H1 (cell line): ENCODE measurements at regions not wholly inside any gene's neighbourhood (a gene's known extent, or its start where the extent isn't known, plus 50 kb on each side); places are given as distances from the start of the nearest gene placed in this dataset.

Source experiments
- CTCF ChIA-PET: fragments of 300-600 bp; sonication (Branson Sonifier 250); formaldehyde crosslinking; loops from one replicate; lab custom pipeline; 2021; ENCODE audit not compliant: partially characterized antibody; lab: Charles Lee
- POLR2A ChIA-PET: fragments of 300-600 bp; sonication (Branson Sonifier 250); formaldehyde crosslinking; loops from one replicate; lab custom pipeline; 2021; ENCODE audit warnings: inconsistent platforms; ENCODE audit not compliant: partially characterized antibody; lab: Charles Lee
- DNase-seq, 2 experiments: peaks; one replicate each; pipeline versions ENCODE4 v3.0.0 to v3.0.0-alpha.2; 2010 to 2022; ENCODE audit warnings: low spot score in 2 of 2, low read depth in 1 of 2, mixed read lengths in 1 of 2
- FAIRE-seq: peaks from 2 replicates; lab custom pipeline; 2011; peaks lifted over from hg19 to GRCh38; lab: Jason Lieb, UNC
- H2AFZ ChIP-seq: 2 replicates; pipeline ENCODE4 v1.8.1; 2012; ENCODE audit warnings: low read length, inconsistent platforms
- H2AK5ac ChIP-seq: 2 replicates; pipeline ENCODE4 v1.6.1; 2013; ENCODE audit warnings: low read depth, low read length
- H2BK120ac ChIP-seq: replicated peaks from 2 replicates; pipeline ENCODE3; 2013; ENCODE audit warnings: low read depth, low read length, inconsistent platforms
- H2BK12ac ChIP-seq: 2 replicates; pipeline ENCODE4 v1.6.1; 2013; ENCODE audit warnings: low read depth, low read length
- H2BK15ac ChIP-seq: 2 replicates; pipeline ENCODE4 v1.6.1; 2013; ENCODE audit warnings: low read length
- H2BK20ac ChIP-seq: 2 replicates; pipeline ENCODE4 v1.6.1; 2013; ENCODE audit warnings: low read length
- H2BK5ac ChIP-seq: 2 replicates; pipeline ENCODE4 v1.6.1; 2013; ENCODE audit warnings: low read depth, low read length
- H3K14ac ChIP-seq: 2 replicates; pipeline ENCODE4 v1.6.1; 2013; ENCODE audit warnings: inconsistent platforms; ENCODE audit not compliant: insufficient read length
- H3K18ac ChIP-seq: 2 replicates; pipeline ENCODE4 v1.6.1; 2013; ENCODE audit warnings: low read length; ENCODE audit errors: extremely low read depth
- H3K23ac ChIP-seq: 2 replicates; pipeline ENCODE4 v1.6.1; 2013; ENCODE audit warnings: inconsistent platforms; ENCODE audit not compliant: insufficient read length
- H3K23me2 ChIP-seq: 2 replicates; pipeline ENCODE4 v1.6.1; 2013; ENCODE audit warnings: low read depth, low read length
- H3K27ac ChIP-seq: 2 replicates; pipeline ENCODE4 v1.6.1; 2011; ENCODE audit warnings: low read depth, low read length, inconsistent platforms
- H3K27me3 ChIP-seq, 4 experiments: replicated peaks in 1 of 4; 1 replicate in 1 of 4; 2 replicates in 3 of 4; pipeline versions ENCODE4 v1.6.1 to v1.8.1; 2011 to 2013; ENCODE audit warnings: low read length in 3 of 4, mild to moderate bottlenecking in 3 of 4, inconsistent platforms in 2 of 4, mixed read lengths in 2 of 4, moderate library complexity in 1 of 4; ENCODE audit not compliant: control insufficient read depth in 3 of 4, insufficient read depth in 3 of 4; ENCODE audit errors: extremely low read depth in 1 of 4
- H3K36me3 ChIP-seq, 4 experiments: 2 replicates each; pipeline versions ENCODE4 v1.6.1 to v1.8.1; 2011 to 2013; ENCODE audit warnings: mild to moderate bottlenecking in 4 of 4, low read length in 3 of 4, moderate library complexity in 2 of 4, control low read depth in 1 of 4, inconsistent platforms in 1 of 4; ENCODE audit not compliant: insufficient read depth in 4 of 4, control insufficient read depth in 2 of 4
- H3K4ac ChIP-seq: replicated peaks from 2 replicates; pipeline ENCODE3; 2013; ENCODE audit warnings: low read length, low read depth, mixed read lengths, inconsistent platforms; ENCODE audit not compliant: insufficient read length
- H3K4me1 ChIP-seq, 4 experiments: replicated peaks in 1 of 4; 1 replicate in 1 of 4; 2 replicates in 3 of 4; pipeline versions ENCODE4 v1.6.1 to v1.8.1; 2011 to 2013; ENCODE audit warnings: low read length in 3 of 4, inconsistent platforms in 2 of 4, mixed read lengths in 1 of 4; ENCODE audit not compliant: insufficient read depth in 4 of 4, control insufficient read depth in 3 of 4
- H3K4me2 ChIP-seq, 2 experiments: 2 replicates each; pipeline versions ENCODE4 v1.6.1 to v1.8.1; 2011 to 2013; ENCODE audit warnings: low read depth in 2 of 2, low read length in 2 of 2, control low read depth in 1 of 2, inconsistent platforms in 1 of 2, mild to moderate bottlenecking in 1 of 2; ENCODE audit not compliant: insufficient read depth in 1 of 2
- H3K4me3 ChIP-seq, 4 experiments: fragments of 200-600, 300-600 bp in 1 of 4; sonication (generic), shearing (Covaris generic), sonication (Bioruptor Twin) in 1 of 4; 2 replicates each; pipeline versions ENCODE4 v1.5.1 to v1.8.1; 2011 to 2016; ENCODE audit warnings: low read length in 4 of 4, low read depth in 3 of 4, control low read depth in 2 of 4, inconsistent platforms in 2 of 4, mild to moderate bottlenecking in 2 of 4, mixed read lengths in 1 of 4, moderate library complexity in 1 of 4; ENCODE audit not compliant: insufficient read depth in 2 of 4; ENCODE audit errors: extremely low read depth in 1 of 4
- H3K56ac ChIP-seq: replicated peaks from 2 replicates; pipeline ENCODE3; 2013; ENCODE audit warnings: low read depth, mild to moderate bottlenecking, mixed read lengths, low read length, inconsistent platforms; ENCODE audit not compliant: insufficient read length
- H3K79me1 ChIP-seq: 2 replicates; pipeline ENCODE4 v1.6.1; 2013; ENCODE audit warnings: low read depth, low read length, control low read depth
- H3K79me2 ChIP-seq, 2 experiments: 2 replicates each; pipeline versions ENCODE4 v1.6.1 to v1.8.1; 2012 to 2013; ENCODE audit warnings: low read length in 2 of 2, mild to moderate bottlenecking in 2 of 2, inconsistent platforms in 1 of 2; ENCODE audit not compliant: insufficient read depth in 2 of 2, control insufficient read depth in 1 of 2
- H3K9ac ChIP-seq, 4 experiments: replicated peaks in 1 of 4; 1 replicate in 1 of 4; 2 replicates in 3 of 4; pipeline versions ENCODE4 v1.6.1 to v1.8.1; 2011 to 2013; ENCODE audit warnings: low read depth in 3 of 4, low read length in 3 of 4, control low read depth in 2 of 4, mild to moderate bottlenecking in 2 of 4, moderate library complexity in 2 of 4, inconsistent platforms in 1 of 4; ENCODE audit errors: extremely low read depth in 1 of 4
- H3K9me3 ChIP-seq, 2 experiments: 2 replicates each; pipeline versions ENCODE4 v1.6.1 to v1.8.1; 2012 to 2013; ENCODE audit warnings: mild to moderate bottlenecking in 2 of 2, moderate library complexity in 2 of 2, control low read depth in 1 of 2, inconsistent platforms in 1 of 2, low read depth in 1 of 2, low read length in 1 of 2, mixed read lengths in 1 of 2; ENCODE audit not compliant: insufficient read depth in 2 of 2
- H4K20me1 ChIP-seq, 2 experiments: replicated peaks in 1 of 2; 2 replicates each; pipeline versions ENCODE3 to v1.8.1; 2011 to 2013; ENCODE audit warnings: inconsistent platforms in 2 of 2, low read length in 2 of 2, mild to moderate bottlenecking in 1 of 2; ENCODE audit not compliant: insufficient read depth in 2 of 2, control insufficient read depth in 1 of 2
- H4K5ac ChIP-seq: 2 replicates; pipeline ENCODE4 v1.6.1; 2013; ENCODE audit warnings: low read length, low read depth, mixed read lengths, inconsistent platforms; ENCODE audit not compliant: insufficient read length
- H4K8ac ChIP-seq: 2 replicates; pipeline ENCODE4 v1.8.0; 2013; ENCODE audit warnings: mild to moderate bottlenecking, moderate library complexity, low read length, inconsistent platforms; ENCODE audit not compliant: insufficient read depth; ENCODE audit errors: extremely low read depth
- H4K91ac ChIP-seq: replicated peaks from 2 replicates; pipeline ENCODE3; 2013; ENCODE audit warnings: low read length, mixed read lengths, inconsistent platforms; ENCODE audit not compliant: insufficient read length
- CBX5 ChIP-seq: fragments of 300-800, 300-1000 bp; sonication (generic); IDR thresholded peaks from 2 replicates; pipeline ENCODE4 v1.7.1; 2016; ENCODE audit warnings: antibody characterized with exemption, low read length, low read depth
- EGR1 ChIP-seq: IDR thresholded peaks from 2 replicates; pipeline ENCODE4 v1.6.1; 2011; ENCODE audit warnings: low read depth, low read length, borderline replicate concordance
- EZH2 ChIP-seq: fragments of 200-600 bp; sonication (generic); IDR thresholded peaks from 2 replicates; pipeline ENCODE4 v1.7.1; 2012; ENCODE audit warnings: low read depth, mild to moderate bottlenecking, moderate library complexity, low read length, inconsistent platforms; ENCODE audit not compliant: severe bottlenecking
- FOSL1 ChIP-seq: IDR thresholded peaks from 2 replicates; pipeline ENCODE4 v1.6.1; 2011; ENCODE audit warnings: mild to moderate bottlenecking, low read depth, low read length, moderate library complexity; ENCODE audit not compliant: insufficient read depth
- HDAC2 ChIP-seq, 2 experiments: fragments of 300-600 bp in 1 of 2; sonication (generic) in 1 of 2; IDR thresholded peaks; 2 replicates each; pipeline ENCODE4 v1.6.1; 2011 to 2012; ENCODE audit warnings: low read depth in 2 of 2, low read length in 2 of 2, mild to moderate bottlenecking in 2 of 2, moderate library complexity in 2 of 2, borderline replicate concordance in 1 of 2, inconsistent platforms in 1 of 2
- KDM5A ChIP-seq: fragments of 200-600 bp; IDR thresholded peaks from 2 replicates; pipeline ENCODE4 v1.7.1; 2012; ENCODE audit warnings: mild to moderate bottlenecking, low read length, inconsistent platforms, mixed read lengths
- POU5F1 ChIP-seq: IDR thresholded peaks from 2 replicates; pipeline ENCODE4 v1.6.1; 2011; ENCODE audit warnings: low read depth, mild to moderate bottlenecking, low read length, moderate library complexity
- SIRT6 ChIP-seq: IDR thresholded peaks from one replicate; pipeline ENCODE4 v1.7.1; 2012; ENCODE audit warnings: low read length, inconsistent platforms
- SIX5 ChIP-seq: IDR thresholded peaks from 2 replicates; pipeline ENCODE4 v1.6.1; 2011; ENCODE audit warnings: mild to moderate bottlenecking, low read depth, low read length
- SP1 ChIP-seq: IDR thresholded peaks from 2 replicates; pipeline ENCODE4 v1.6.1; 2011; ENCODE audit warnings: low read depth, low read length
- TAF1 ChIP-seq: IDR thresholded peaks from 2 replicates; pipeline ENCODE4 v1.6.1; 2011; ENCODE audit warnings: mild to moderate bottlenecking, low read depth, low read length
- TCF12 ChIP-seq: IDR thresholded peaks from 2 replicates; pipeline ENCODE4 v1.6.1; 2011; ENCODE audit warnings: low read depth, mild to moderate bottlenecking, low read length
- USF2 ChIP-seq: IDR thresholded peaks from 2 replicates; pipeline ENCODE4 v1.6.1; 2011; ENCODE audit warnings: low read length, improper control_type of control experiment
- YY1 ChIP-seq: IDR thresholded peaks from 2 replicates; pipeline ENCODE4 v1.6.1; 2011; ENCODE audit warnings: low read depth, mild to moderate bottlenecking, low read length
- WGBS, 2 experiments: shearing (Covaris generic) in 1 of 2; methylation state at CpG; one replicate each; pipeline versions ENCODE4 v1.1.6 to v1.1.7; 2013 to 2015; ENCODE audit warnings: low lambda C conversion rate in 2 of 2, mixed read lengths in 2 of 2, inconsistent platforms in 1 of 2, low coverage in 1 of 2, missing lambda C conversion rate in 1 of 2; ENCODE audit not compliant: insufficient replicate concordance in 2 of 2, insufficient coverage in 1 of 2, insufficient read length in 1 of 2; ENCODE audit errors: extremely low coverage in 1 of 2, missing lambda C conversion rate in 1 of 2; 5-methylcytosine and 5-hydroxymethylcytosine counted together

- ChIA-PET CTCF (no interaction called here), POLR2A (no interaction called here)
- no peak for FAIRE-seq
- 94% methylated on average over 3 of the region's 3 CpGs; no CpG with 5 or more reads in 1 of the 2 experiments for WGBS, 2 experiments
- H2AK5ac ChIP-seq: no peak overlapping the region
- no peaks in the 10 kb centered on the region for H3K79me2 ChIP-seq
- H3K23ac ChIP-seq: no peak overlapping the region
- H3K9ac ChIP-seq: no peak overlapping the region
- no peaks in the 10 kb centered on the region for H3K79me1 ChIP-seq
- H3K14ac ChIP-seq: no peak overlapping the region
- H3K4me2 ChIP-seq: no peak overlapping the region
- H4K91ac ChIP-seq: no peak overlapping the region
- no peak overlapping the region for H2BK12ac ChIP-seq
- no peak overlapping the region for H3K18ac ChIP-seq
- H3K27me3 ChIP-seq: no peaks in the 10 kb centered on the region
- H4K8ac ChIP-seq: no peak overlapping the region
- no peak overlapping the region for H3K4ac ChIP-seq
- no peak overlapping the region for H2BK120ac ChIP-seq
- no peak overlapping the region for H3K27ac ChIP-seq
- H2AFZ ChIP-seq: no peak overlapping the region
- H3K4me1 ChIP-seq: peaks cover 0 to 3% (median 0%) of the 10 kb centered on the region in 4 experiments; a peak in 1 of 7 replicates
- no peaks in the 10 kb centered on the region for H3K23me2 ChIP-seq
- no peak overlapping the region for H2BK5ac ChIP-seq
- no peak overlapping the region for H2BK20ac ChIP-seq
- H3K36me3 ChIP-seq: no peaks in the 10 kb centered on the region
- H3K56ac ChIP-seq: no peak overlapping the region
- H3K9me3 ChIP-seq: no peaks in the 10 kb centered on the region
- DNase-seq: no peak
- no peak overlapping the region for H2BK15ac ChIP-seq
- peaks cover 0 to 3% of the 10 kb centered on the region in 2 experiments for H4K20me1 ChIP-seq
- no peak overlapping the region for H3K4me3 ChIP-seq
- peak overlapping the region; percentile 61 for H4K5ac ChIP-seq
- TF ChIP-seq SIRT6 (no peak), TAF1 (no peak), POU5F1 (no peak), CBX5 (no peak), EZH2 (no peak), HDAC2 (IDR thresholded peaks at IDR 0.05; ENCODE audit: borderline replicate concordance in 1 of 2, low read depth in 2 of 2, low read length in 2 of 2) (no peak), USF2 (no peak), EGR1 (no peak), SIX5 (no peak), YY1 (no peak), KDM5A (no peak), TCF12 (no peak), SP1 (no peak), FOSL1 (no peak)
Observed at GRCh38 chr13:107477772-107478379, 737.5 kb downstream of the LIG4 start.
